HG02763 (cell line): ENCODE measurements at regions not wholly inside any gene's neighbourhood (a gene's known extent, or its start where the extent isn't known, plus 50 kb on each side); places are given as distances from the start of the nearest gene placed in this dataset.
"Not testable (repeated sequence)": the region's sequence is repeated elsewhere in the genome, so short reads cannot be mapped to it uniquely, and the experiment has no call there.

Experiments
- ATAC-seq: cut with Tn5 transposase; IDR thresholded peaks from one replicate; pipeline ENCODE4 v1.9.1; 2021; ENCODE audit warnings: mild to moderate bottlenecking, moderate library complexity; ENCODE audit not compliant: unreplicated experiment

- ATAC-seq = no peak
Measured at GRCh38 chr6:141976994-141977393, 155.7 kb upstream of the GJE1 start.

DNA sequence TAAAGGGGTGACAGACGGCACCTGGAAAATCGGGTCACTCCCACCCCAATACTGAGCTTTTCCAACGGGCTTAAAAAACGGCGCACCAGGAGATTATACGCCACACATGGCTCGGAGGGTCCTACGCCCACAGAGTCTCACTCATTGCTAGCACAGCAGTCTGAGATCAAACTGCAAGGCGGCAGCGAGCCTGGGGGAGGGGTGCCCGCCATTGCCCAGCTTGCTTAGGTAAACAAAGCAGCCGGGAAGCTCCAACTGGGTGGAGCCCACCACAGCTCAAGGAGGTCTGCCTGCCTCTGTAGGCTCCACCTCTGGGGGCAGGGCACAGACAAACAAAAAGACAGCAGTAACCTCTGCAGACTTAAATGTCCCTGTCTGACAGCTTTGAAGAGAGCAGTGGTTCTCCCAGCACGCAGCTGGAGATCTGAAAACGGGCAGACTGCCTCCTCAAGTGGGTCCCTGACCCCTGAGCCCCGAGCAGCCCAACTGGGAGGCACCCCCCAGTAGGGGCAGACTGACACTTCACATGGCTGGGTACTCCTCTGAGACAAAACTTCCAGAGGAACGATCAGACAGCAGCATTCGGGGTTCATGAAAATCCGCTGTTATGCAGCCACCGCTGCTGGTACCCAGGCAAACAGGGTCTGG, 162.8 kb upstream of the GJE1 start:
- not testable (repeated sequence) for ATAC-seq

DNA sequence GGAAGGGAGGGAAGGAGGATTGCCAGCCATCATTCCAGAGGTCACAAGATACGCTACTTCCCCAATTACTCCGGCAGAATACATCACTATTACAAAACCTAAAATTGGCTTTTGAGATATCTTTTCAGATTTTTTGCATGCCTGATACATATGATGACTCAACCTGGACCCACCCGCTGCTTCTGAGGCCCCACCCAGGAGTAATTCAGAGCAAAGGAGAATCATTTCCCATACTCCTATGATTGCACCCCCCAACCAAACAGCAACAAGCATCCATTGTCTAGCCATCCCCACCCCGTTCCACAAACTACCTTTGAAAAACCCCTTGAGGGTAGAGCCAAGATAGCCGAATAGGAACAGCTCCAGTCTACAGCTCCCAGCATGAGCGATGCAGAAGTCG, 163.5 kb upstream of the GJE1 start:
- no peak for ATAC-seq

DNA sequence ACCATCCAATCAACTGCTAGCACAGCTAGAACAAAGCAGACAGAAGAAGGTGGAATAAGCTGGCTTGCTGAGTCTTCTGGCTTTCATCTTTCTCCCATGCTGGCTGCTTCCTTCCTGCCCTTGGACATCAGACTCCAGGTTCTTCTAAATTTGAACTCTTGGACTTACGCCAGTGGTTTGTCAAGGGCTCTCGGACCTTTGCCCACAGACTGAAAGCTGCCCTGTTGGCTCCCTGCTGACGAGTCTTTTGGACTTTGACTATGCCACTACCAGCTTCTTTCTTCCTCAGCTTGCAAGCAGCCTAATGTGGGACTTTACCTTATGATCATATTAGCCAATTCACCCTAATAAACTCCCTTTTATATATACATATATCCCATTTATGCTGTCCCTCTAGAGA, 164.1 kb upstream of the GJE1 start:
- ATAC-seq = no peak

DNA sequence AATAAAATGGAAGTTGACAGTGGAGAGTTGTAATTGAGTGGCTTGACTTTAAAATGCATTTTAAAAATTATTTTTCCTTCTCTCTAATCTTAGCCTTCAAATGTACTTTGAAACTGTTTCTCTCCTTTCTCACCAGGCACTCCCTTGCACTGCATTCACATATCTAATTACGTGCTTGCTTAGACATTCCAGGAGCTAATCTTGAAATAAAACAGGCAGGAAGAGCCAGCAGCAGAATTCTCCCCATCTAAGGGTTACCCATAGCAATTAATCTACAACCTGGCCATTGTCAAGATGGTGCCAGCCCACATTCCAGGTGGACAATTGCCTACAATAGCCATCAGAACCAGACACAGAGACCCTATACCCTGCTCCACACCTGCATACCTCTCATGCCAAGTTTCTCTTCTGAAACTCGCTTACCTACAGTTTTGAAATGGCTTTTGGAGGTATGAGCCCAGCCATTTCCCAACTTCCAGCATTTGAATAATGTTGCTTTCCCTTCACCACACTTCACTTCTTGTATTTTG, 167.6 kb upstream of the GJE1 start:
- no peak for ATAC-seq

GRCh38 chr6:141963543-141964295, 169.0 kb upstream of the GJE1 start:
- no peak for ATAC-seq

- no peak for ATAC-seq
Measured at GRCh38 chr6:141957271-141957670, 175.5 kb upstream of the GJE1 start.

DNA sequence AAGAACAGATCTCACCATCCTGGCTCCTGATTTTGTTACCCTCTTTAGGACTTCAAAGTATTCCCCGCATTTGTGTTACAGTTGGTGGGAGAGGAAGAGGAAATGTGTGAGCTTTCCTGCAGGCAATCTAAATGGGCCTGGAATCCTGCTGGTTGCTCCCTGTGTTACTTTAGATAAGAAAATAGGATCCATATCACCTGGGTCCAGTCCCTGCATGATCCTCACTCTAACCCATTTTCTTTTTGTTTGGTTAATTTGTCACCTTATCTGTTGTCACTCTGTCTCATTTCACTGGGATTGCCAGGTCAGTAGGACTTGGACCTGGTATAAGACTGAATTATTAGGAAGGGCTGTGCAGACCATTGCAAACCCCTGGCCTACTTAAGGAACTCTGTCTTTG, 175.9 kb upstream of the GJE1 start:
- ATAC-seq = no peak

GRCh38 chr6:141956046-141956761, 176.5 kb upstream of the GJE1 start:
- no peak for ATAC-seq

DNA sequence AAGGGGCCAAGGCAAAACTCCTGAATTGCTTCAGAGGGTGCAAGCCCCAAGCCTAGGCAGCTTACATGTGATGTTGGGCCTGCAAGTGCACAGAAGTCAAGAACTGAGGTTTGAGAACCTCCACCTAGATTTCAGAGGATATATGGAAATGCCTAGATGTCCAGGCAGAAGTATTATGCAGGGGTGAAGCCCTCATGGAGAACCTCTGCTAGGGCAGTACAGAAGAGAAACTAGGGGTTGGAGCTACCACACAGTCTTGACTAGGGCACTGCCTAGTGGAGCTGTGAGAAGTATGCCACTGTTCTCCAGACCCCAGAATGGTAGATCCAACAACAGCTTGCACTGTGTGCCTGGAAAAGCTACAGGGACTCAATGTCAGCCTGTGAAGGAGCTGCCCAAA, 179.7 kb upstream of the GJE1 start:
- no peak for ATAC-seq

DNA sequence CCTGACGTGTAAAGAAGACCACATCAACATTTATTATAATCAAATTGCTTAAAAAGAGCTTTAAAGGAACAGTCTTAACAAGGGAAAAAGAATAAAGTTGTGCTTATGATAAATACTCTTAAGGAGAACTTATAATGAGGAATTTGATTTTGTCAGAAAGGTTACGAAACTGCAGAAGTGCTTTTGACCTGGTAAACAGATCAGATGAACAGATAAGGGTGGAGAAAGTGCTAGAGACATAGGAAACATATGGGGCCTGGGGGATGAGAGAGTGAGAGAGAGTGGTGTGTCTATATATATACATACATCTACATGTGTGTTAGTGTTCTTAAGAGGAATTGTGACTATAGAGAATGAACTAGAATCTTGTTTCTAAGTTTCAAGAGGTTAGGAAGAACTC, 186.2 kb upstream of the GJE1 start:
- no peak for ATAC-seq

- no peak for ATAC-seq
Measured at GRCh38 chr6:141938664-141939063, 194.1 kb upstream of the GJE1 start.

DNA sequence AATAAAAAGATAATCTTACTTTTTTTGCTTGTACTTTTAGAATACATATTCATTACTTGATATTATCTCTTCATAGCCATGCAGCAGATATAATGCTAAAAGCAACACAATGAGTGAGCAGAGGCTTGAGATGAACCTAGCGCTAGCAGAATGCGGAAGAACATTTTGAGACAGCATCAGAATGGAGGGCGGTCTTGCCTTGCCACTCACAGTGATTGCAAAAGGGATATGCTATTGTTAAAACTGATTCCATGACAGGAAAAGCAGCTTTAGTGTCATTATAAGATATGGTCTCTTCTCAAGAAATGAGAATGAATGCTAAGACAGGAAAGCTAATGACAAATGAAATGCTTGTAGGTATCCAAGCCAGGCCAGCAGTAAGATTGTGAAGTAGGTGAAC, 200.0 kb upstream of the GJE1 start:
- no peak for ATAC-seq

- peak; percentile 59 for ATAC-seq
Measured at GRCh38 chr6:141926200-141926900, 206.4 kb upstream of the GJE1 start.

DNA sequence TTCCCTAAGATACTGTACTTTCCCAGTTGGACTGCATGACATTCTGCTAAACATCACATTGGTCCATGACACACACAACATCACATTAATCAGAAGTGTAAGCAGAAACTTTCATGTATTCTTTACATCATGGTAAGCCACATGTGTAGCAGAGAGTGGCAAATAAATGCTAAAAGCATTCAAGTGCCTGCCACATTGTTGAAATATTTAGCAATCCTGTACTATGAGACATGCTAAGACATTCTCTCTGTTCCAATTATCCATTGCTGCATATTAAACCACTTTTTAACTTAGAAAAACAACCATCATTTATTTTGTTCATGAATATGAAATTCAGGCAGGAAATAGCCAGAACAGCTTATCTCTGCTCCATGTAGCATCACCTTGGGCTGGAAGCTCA, 207.7 kb upstream of the GJE1 start:
- ATAC-seq = no peak

- no peak for ATAC-seq
Measured at GRCh38 chr6:141922898-141923297, 209.8 kb upstream of the GJE1 start.

- ATAC-seq = not testable (repeated sequence)
Measured at GRCh38 chr6:141916682-141917505, 215.8 kb upstream of the GJE1 start.

DNA sequence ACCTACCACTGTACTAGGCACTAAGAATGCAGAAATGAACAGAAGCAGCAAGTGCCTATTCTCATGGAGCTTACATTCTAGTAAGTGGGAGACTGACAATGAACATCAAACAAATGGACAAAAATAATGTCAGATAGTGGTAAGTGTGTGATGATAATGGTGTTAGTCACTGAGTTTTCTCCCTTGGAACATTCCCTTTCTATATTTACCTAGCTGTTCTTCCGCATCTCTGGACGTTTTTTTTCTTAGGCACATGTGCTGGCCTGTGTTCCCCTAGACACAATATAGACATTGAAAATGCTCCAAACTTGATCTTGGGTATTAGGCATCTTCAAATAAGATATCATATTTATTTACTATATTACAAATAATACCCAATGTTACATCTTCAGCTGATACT, 218.1 kb upstream of the GJE1 start:
- no peak for ATAC-seq

- ATAC-seq = no peak
Measured at GRCh38 chr6:141906569-141907080, 226.1 kb upstream of the GJE1 start.

DNA sequence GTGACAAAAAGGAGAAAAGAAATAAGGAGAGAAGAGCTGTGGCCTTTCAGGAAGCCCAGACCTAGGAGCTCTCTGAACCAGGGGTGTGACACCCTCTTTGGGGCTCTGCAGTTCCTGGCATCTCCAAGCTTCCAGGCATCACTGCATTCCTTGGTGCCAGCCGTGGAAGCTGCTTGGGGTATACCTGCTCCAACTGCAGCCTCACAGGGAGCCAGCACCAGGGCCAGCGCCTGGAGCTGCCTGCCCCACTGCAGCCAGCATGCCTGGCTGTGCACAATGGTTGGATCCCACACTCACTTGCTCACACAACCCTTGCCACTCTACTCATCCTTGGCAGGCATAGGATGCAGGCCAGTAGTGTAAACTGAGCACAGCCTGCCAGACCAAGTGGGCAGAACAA, 242.1 kb upstream of the GJE1 start:
- no peak for ATAC-seq
